ENCODE measurements at regions not wholly inside any gene's neighbourhood (a gene's known extent, or its start where the extent isn't known, plus 50 kb on each side); places are given as distances from the start of the nearest gene placed in this dataset.

- no peak for DNase-seq
Observed at GRCh38 chr3:28743271-28743670, 394.6 kb upstream of the AZI2 start.

GRCh38 chr3:28743831-28744230, 395.2 kb upstream of the AZI2 start:
- no peak for DNase-seq

DNA sequence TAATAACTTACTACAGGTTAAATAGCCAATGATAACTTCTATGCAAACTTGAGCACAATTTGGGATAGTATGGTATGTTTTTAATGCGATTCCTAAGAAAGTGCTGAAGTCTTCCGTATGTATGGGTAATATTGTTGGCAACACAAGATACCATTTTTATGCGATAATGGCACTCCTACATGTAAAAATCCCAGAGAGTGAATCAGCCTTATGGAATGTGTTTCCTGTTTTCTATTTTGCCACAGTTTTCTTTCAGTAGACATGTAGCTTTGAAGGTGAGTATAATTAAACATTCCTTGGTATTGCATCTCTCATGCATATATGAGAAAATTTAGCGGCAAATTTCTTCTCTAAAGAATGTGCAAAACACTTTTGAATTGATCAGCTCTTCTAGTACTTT, 396.8 kb upstream of the AZI2 start:
- no peak for DNase-seq

- no peak for DNase-seq
Observed at GRCh38 chr3:28745916-28746617, 397.4 kb upstream of the AZI2 start.

- no peak for DNase-seq
Observed at GRCh38 chr3:28746990-28747389, 398.4 kb upstream of the AZI2 start.

- no peak for DNase-seq
Observed at GRCh38 chr3:28751864-28752263, 403.2 kb upstream of the AZI2 start.

GRCh38 chr3:28752290-28752689, 403.7 kb upstream of the AZI2 start:
- no peak for DNase-seq

DNA sequence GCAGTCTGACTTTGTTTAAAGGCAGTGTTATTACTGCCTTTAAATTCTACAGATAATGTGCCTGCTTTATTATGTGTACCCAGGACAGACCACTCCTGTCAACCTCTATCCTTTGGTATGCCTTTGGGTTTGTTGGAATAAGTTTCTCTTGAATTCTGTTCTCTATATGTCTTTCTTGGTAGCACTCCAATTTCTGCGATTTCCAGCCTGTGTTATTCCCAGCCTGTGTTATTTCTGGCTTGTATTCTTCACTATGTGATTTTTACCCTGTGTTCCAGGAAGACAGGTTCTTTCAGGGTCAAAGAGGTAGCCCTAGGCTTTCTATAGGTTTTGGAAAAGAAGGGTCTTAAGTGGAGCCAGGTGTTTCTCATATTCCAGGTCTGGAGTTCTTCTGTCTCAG, 407.4 kb upstream of the AZI2 start:
- DNase-seq: no peak

DNA sequence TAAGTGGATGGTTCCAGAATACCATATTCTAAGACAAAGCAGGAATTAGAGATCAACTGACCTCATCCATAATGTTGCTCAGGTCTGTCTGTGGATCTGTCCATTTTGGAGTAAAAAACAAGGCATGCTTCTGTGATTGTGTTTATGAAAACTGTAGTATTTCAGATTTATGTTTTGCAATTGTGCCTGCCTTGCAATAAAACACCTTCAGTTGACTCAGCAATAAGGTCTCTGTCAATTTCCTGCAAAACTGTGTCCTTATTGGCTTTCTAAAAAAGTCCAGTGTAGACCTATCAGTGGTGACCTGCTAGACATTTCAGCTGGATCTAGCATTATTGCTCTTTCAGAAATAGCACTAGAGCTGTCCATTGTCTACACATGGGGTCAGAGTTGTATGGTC, 409.5 kb upstream of the AZI2 start:
- DNase-seq: no peak

- no peak for DNase-seq
Observed at GRCh38 chr3:28761375-28761774, 412.8 kb upstream of the AZI2 start.

GRCh38 chr3:28765194-28765593, 416.6 kb upstream of the AZI2 start:
- no peak for DNase-seq

- no peak for DNase-seq
Observed at GRCh38 chr3:28768439-28768838, 419.8 kb upstream of the AZI2 start.

- DNase-seq: no peak
Observed at GRCh38 chr3:28777806-28778475, 429.3 kb upstream of the AZI2 start.

GRCh38 chr3:28780480-28780879, 431.9 kb upstream of the AZI2 start:
- DNase-seq: no peak

DNA sequence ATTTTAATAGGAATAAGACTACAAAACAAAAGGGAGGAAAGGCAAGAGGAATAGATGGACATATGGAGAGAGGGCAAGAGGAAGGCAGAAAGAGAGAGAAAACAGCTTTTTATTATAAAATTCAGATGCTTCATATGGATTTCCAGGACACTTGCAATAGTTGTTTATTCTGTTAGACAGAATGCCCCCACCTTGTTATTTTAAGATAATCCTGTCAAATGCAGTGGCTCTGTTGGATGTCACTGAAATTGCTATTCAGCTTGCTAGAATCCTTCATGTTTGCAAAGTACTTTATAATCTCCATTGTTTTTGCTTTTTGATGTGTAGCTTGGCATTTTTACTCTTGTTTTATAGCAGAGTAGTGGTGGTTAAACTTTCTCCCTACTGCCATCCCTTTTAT, 432.4 kb upstream of the AZI2 start:
- no peak for DNase-seq

DNA sequence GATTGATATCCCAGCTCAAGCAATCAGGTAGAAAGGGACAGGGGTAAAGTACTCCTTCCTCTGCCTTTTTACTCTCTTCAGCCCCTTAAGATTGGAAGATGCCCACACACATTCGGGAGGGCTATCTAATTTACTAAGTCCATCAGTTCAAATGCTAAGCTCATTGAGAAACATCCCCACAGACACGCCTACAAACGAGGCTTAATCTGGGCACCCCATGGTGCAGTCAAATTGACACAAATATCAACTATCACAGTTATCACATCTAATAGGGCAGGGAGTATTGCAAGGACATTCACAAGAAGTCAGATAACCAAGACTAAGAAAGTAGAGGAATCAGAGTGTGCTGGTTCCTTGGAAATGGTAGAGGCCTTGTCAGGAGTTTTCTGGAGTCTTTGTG, 437.8 kb upstream of the AZI2 start:
- no peak for DNase-seq

GRCh38 chr3:28788571-28788970, 439.9 kb upstream of the AZI2 start:
- no peak for DNase-seq

GRCh38 chr3:28791713-28792255, 443.2 kb upstream of the AZI2 start:
- DNase-seq: no peak

DNA sequence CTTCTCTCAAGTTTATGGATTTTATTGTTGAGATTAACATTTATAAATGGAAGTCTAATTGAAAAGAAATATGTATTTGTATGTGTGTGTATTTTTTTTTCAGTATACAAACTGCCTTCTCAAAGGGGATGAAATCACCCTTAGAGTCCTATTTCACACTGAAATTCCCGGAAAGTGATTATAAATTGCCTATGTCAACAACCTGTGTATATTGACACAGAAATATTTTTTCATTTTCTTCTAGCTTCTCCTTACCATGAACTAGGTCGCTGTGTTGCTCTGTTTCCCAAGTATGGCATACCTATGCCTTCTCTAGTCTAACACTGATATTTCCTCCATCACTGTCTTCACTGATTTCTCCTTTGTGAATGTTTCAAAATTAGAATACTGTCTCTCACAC, 444.0 kb upstream of the AZI2 start:
- no peak for DNase-seq

DNA sequence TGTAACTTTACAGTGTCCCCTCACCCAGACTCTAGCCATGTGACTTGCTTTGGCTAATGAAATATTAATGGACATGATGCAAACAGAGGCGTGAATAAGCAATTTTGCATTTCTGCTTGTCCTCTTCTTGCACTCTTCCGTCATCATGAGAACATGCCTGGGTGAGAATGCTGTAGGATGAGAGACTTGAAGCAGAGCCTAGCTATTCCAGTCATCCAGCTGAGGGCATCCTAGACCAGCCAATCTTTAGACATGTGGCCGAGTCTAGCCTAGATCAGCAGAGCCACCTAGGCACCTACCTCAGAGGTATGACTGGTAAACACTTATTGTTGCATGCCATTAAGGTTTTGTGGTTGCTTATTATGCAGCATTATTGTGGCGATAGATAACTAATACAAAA, 450.5 kb upstream of the AZI2 start:
- no peak for DNase-seq

DNA sequence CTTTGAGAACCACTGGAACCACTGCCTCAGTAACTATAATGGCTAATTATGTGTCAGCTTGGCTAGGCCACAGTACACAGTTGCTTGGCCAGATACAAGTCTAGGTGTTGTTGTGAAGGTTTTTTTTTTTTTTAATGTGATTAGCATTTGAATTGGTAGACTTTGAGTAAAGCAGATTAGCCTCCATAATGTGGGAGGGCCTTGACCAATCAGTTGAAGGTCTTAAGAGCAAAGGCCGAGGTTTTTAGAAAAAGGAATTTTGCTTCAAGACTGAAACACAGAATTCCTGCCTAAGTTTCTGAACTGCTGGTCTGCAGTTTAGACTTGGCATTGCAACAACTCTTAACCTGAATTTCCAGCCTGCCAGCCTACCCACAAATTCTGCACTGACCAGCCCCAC, 451.6 kb upstream of the AZI2 start:
- no peak for DNase-seq

DNA sequence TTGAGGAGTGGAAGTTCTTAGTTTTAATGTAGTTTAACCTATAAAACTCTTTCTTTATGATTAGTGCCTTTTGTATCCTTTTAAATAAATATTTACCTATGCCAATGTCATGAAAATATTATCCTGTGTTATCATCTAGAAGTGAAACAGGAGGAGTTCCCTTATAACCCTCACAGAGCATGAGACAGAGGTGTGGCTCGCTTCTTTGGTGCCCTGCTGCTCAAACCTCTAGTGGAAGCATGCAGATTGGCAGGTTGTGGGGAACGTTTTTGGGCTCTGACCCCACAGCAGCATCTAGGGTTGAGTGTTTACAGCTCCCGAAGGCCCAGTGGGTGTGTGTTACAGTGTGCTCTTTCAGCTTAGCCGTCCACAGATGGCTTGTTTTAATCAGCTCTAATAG, 459.4 kb upstream of the AZI2 start:
- no peak for DNase-seq

DNA sequence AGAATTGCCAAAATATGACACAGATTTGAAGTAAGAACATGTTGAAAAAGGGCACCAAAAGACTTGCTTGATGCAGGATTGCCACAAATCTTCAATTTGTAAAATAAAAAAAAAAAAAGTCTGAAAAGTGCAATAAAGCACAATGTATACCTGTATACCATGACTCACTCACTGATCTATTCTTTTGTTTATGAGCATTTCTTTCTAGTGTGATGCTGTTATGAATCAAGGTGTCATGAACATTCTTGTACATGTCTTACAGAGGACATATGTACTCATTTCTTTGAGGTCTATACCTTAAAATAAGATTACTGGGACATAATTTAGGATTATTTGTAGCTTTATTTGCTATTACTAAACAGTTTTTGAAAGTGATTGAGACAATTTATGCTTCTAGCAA, 464.9 kb upstream of the RBMS3 start:
- no peak for DNase-seq

DNA sequence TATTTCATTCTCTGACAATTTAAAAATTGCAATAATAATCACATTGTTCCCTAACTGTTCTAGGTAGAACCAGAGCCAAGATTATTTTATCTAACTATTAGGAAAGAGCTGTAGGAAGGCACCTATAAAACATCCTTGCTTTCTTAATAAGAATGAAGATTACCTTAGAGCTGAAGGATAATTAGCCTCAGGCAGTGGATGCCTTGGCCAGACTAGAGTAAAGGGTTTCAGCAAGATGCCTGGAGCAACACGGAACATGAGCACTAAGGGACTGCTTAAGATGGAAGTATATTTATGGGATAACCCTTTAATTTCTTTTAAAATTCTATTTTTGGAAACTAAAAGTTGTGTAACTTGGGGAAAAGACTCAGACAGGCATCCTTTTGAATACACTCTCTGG, 456.6 kb upstream of the RBMS3 start:
- DNase-seq: no peak

- DNase-seq: no peak
Observed at GRCh38 chr3:28826840-28827239, 454.0 kb upstream of the RBMS3 start.
